Ishikawa (cell line): ENCODE measurements at regions not wholly inside any gene's neighbourhood (a gene's known extent, or its start where the extent isn't known, plus 50 kb on each side); places are given as distances from the start of the nearest gene placed in this dataset.

Source experiments
- EGR1 ChIP-seq: IDR thresholded peaks from 2 replicates; pipeline ENCODE4 v1.6.1; 2012
- EP300 ChIP-seq: IDR thresholded peaks from 2 replicates; pipeline ENCODE4 v1.6.1; 2012; ENCODE audit warnings: borderline replicate concordance
- FOXM1 ChIP-seq: IDR thresholded peaks from 2 replicates; pipeline ENCODE4 v1.6.1; 2012; ENCODE audit warnings: low read depth, borderline replicate concordance
- MAX ChIP-seq: IDR thresholded peaks from 2 replicates; pipeline ENCODE4 v1.6.1; 2012
- NFIC ChIP-seq: IDR thresholded peaks from 2 replicates; pipeline ENCODE4 v1.6.1; 2012
- RAD21 ChIP-seq: IDR thresholded peaks from 2 replicates; pipeline ENCODE4 v1.6.1; 2012; ENCODE audit warnings: low read depth
- REST ChIP-seq: IDR thresholded peaks from 2 replicates; pipeline ENCODE4 v1.6.1; 2012; ENCODE audit warnings: low read depth, mild to moderate bottlenecking
- TAF1 ChIP-seq: IDR thresholded peaks from 2 replicates; pipeline ENCODE4 v1.6.1; 2012; ENCODE audit warnings: low read depth, mild to moderate bottlenecking
- TCF12 ChIP-seq: IDR thresholded peaks from 2 replicates; pipeline ENCODE4 v1.6.1; 2012; ENCODE audit warnings: low read depth
- YY1 ChIP-seq: IDR thresholded peaks from 2 replicates; pipeline ENCODE4 v1.6.1; 2012; ENCODE audit warnings: low read depth
- ZBTB7A ChIP-seq: IDR thresholded peaks from 2 replicates; pipeline ENCODE4 v1.6.1; 2012; ENCODE audit warnings: low read depth
- TF ChIP-seq, protein P1 (sequence below): IDR thresholded peaks from 2 replicates; pipeline ENCODE4 v1.6.1; 2012

- TF ChIP-seq YY1 (no peak), EP300 (no peak), MAX (no peak), EGR1 (no peak), FOXM1 (no peak), TAF1 (no peak), REST (no peak), RAD21 (no peak), ZBTB7A (no peak), TCF12 (no peak), NFIC (no peak)
- TF ChIP-seq, protein P1, sequence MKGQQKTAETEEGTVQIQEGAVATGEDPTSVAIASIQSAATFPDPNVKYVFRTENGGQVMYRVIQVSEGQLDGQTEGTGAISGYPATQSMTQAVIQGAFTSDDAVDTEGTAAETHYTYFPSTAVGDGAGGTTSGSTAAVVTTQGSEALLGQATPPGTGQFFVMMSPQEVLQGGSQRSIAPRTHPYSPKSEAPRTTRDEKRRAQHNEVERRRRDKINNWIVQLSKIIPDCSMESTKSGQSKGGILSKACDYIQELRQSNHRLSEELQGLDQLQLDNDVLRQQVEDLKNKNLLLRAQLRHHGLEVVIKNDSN, result no peak
Observed at GRCh38 chr17:69802045-69802740, 272.8 kb upstream of the KCNJ16 start.
